ENCODE measurements at regions not wholly inside any gene's neighbourhood (a gene's known extent, or its start where the extent isn't known, plus 50 kb on each side); places are given as distances from the start of the nearest gene placed in this dataset.

DNA sequence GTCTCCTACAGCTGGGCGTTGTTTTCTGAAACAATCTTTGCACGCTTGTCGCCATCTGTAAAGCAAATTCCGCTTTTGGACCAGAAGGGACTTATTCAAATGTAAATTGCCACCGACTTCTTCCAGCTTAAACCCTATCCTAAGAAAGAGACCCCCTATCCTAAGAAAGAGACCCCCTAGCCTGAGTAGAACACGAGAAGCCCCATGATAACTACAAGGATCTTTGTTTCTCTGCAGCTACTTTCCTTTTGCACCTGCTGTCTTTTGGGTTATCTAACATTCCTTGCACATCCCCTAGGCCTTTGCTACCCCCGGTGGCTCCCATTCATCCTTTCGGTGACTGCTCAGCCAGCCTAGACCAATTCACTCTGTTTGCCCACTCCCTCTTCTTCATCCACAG lies 536.0 kb upstream of the PRKX start:
- no peaks in the 10 kb centered on the region for H3K36me3 ChIP-seq (ENCODE audit: control insufficient read depth in 4 of 4, insufficient read depth in 3 of 4, low read depth in 1 of 4, low read length in 3 of 4)
- H3K4me3 ChIP-seq (ENCODE audit: low read depth in 1 of 3, low read length in 3 of 3) = no peak overlapping the region
- peaks cover 0 to 2% (median 0%) of the 10 kb centered on the region in 4 donors for H3K27me3 ChIP-seq (ENCODE audit: control insufficient read depth in 4 of 4, insufficient read depth in 4 of 4, low read length in 3 of 4)
- TF ChIP-seq, protein P1, sequence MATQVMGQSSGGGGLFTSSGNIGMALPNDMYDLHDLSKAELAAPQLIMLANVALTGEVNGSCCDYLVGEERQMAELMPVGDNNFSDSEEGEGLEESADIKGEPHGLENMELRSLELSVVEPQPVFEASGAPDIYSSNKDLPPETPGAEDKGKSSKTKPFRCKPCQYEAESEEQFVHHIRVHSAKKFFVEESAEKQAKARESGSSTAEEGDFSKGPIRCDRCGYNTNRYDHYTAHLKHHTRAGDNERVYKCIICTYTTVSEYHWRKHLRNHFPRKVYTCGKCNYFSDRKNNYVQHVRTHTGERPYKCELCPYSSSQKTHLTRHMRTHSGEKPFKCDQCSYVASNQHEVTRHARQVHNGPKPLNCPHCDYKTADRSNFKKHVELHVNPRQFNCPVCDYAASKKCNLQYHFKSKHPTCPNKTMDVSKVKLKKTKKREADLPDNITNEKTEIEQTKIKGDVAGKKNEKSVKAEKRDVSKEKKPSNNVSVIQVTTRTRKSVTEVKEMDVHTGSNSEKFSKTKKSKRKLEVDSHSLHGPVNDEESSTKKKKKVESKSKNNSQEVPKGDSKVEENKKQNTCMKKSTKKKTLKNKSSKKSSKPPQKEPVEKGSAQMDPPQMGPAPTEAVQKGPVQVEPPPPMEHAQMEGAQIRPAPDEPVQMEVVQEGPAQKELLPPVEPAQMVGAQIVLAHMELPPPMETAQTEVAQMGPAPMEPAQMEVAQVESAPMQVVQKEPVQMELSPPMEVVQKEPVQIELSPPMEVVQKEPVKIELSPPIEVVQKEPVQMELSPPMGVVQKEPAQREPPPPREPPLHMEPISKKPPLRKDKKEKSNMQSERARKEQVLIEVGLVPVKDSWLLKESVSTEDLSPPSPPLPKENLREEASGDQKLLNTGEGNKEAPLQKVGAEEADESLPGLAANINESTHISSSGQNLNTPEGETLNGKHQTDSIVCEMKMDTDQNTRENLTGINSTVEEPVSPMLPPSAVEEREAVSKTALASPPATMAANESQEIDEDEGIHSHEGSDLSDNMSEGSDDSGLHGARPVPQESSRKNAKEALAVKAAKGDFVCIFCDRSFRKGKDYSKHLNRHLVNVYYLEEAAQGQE (IDR thresholded peaks at IDR 0.05) = no peak
- TF ChIP-seq TAF1 (conservative IDR thresholded peaks at IDR 0.05) (no peak), RAD21 (IDR thresholded peaks at IDR 0.05) (no peak)
- H3K9me3 ChIP-seq (ENCODE audit: control insufficient read depth in 4 of 4, low read length in 3 of 4) = no peaks in the 10 kb centered on the region
- 72% methylated on average over 8 of the region's 8 CpGs for WGBS
- peaks cover 0 to 2% (median 0%) of the 10 kb centered on the region in 4 donors for H3K4me1 ChIP-seq (ENCODE audit: control insufficient read depth in 4 of 4, insufficient read depth in 4 of 4, low read length in 3 of 4)
- H3K9ac ChIP-seq (ENCODE audit: low read depth in 1 of 2, low read length in 2 of 2) = no peak overlapping the region
- DNase-seq (ENCODE audit: low spot score) = no peak
- H3K27ac ChIP-seq (ENCODE audit: low read depth in 1 of 2, low read length in 2 of 2) = no peak overlapping the region

DNA sequence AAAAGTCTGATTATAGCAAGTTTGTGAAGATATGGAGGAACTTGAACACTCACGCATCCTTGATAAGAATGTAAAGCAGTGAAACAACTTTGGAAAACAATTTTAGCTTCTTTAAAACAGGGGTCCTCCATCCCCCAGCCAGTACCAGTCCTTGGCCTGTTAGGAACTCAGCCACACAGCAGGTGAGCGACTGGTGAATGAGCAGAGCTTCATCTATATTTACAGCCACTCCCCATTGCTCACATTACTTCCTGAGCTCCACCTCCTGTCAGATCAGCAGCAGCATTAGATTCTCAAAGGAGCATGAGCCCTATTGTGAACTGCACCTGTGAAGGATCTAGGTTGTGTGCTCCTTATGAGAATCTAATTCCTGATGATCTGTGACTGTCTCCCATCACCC lies 530.3 kb upstream of the PRKX start:
- WGBS = 74% methylated on average over 2 of the region's 2 CpGs
- H3K27me3 ChIP-seq (ENCODE audit: control insufficient read depth in 4 of 4, insufficient read depth in 4 of 4, low read length in 3 of 4) = no peaks in the 10 kb centered on the region
- no peak overlapping the region for H3K9ac ChIP-seq (ENCODE audit: low read depth in 1 of 2, low read length in 2 of 2)
- no peaks in the 10 kb centered on the region for H3K36me3 ChIP-seq (ENCODE audit: control insufficient read depth in 4 of 4, insufficient read depth in 3 of 4, low read depth in 1 of 4, low read length in 3 of 4)
- no peak overlapping the region for H3K4me3 ChIP-seq (ENCODE audit: low read depth in 1 of 3, low read length in 3 of 3)
- TF ChIP-seq RAD21 (IDR thresholded peaks at IDR 0.05) = no peak
- TF ChIP-seq, protein P1 (IDR thresholded peaks at IDR 0.05) = no peak
- TF ChIP-seq TAF1 (conservative IDR thresholded peaks at IDR 0.05) = no peak
- TF ChIP-seq, protein P2, sequence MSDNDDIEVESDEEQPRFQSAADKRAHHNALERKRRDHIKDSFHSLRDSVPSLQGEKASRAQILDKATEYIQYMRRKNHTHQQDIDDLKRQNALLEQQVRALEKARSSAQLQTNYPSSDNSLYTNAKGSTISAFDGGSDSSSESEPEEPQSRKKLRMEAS (IDR thresholded peaks at IDR 0.05) = no peak
- no peak for TF ChIP-seq FOXA1 (IDR thresholded peaks at IDR 0.05)
- TF ChIP-seq, protein P3, sequence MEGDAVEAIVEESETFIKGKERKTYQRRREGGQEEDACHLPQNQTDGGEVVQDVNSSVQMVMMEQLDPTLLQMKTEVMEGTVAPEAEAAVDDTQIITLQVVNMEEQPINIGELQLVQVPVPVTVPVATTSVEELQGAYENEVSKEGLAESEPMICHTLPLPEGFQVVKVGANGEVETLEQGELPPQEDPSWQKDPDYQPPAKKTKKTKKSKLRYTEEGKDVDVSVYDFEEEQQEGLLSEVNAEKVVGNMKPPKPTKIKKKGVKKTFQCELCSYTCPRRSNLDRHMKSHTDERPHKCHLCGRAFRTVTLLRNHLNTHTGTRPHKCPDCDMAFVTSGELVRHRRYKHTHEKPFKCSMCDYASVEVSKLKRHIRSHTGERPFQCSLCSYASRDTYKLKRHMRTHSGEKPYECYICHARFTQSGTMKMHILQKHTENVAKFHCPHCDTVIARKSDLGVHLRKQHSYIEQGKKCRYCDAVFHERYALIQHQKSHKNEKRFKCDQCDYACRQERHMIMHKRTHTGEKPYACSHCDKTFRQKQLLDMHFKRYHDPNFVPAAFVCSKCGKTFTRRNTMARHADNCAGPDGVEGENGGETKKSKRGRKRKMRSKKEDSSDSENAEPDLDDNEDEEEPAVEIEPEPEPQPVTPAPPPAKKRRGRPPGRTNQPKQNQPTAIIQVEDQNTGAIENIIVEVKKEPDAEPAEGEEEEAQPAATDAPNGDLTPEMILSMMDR (IDR thresholded peaks at IDR 0.05; ENCODE audit: low read depth, low read length, missing input control) = no peak
- TF ChIP-seq GABPA (IDR thresholded peaks at IDR 0.05 in 1 of 2, conservative IDR thresholded peaks at IDR 0.05 in 1 of 2) = no peak
- TF ChIP-seq HNF4G (IDR thresholded peaks at IDR 0.05) = no peak
- no peak for TF ChIP-seq HNF4A (conservative IDR thresholded peaks at IDR 0.05)
- TF ChIP-seq SP1 (IDR thresholded peaks at IDR 0.05) = no peak
- TF ChIP-seq RXRA (IDR thresholded peaks at IDR 0.05) = no peak
- no peak for TF ChIP-seq NR2F2 (IDR thresholded peaks at IDR 0.05)
- TF ChIP-seq, protein P4, sequence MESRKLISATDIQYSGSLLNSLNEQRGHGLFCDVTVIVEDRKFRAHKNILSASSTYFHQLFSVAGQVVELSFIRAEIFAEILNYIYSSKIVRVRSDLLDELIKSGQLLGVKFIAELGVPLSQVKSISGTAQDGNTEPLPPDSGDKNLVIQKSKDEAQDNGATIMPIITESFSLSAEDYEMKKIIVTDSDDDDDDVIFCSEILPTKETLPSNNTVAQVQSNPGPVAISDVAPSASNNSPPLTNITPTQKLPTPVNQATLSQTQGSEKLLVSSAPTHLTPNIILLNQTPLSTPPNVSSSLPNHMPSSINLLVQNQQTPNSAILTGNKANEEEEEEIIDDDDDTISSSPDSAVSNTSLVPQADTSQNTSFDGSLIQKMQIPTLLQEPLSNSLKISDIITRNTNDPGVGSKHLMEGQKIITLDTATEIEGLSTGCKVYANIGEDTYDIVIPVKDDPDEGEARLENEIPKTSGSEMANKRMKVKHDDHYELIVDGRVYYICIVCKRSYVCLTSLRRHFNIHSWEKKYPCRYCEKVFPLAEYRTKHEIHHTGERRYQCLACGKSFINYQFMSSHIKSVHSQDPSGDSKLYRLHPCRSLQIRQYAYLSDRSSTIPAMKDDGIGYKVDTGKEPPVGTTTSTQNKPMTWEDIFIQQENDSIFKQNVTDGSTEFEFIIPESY (IDR thresholded peaks at IDR 0.05) = no peak
- TF ChIP-seq, protein P5, sequence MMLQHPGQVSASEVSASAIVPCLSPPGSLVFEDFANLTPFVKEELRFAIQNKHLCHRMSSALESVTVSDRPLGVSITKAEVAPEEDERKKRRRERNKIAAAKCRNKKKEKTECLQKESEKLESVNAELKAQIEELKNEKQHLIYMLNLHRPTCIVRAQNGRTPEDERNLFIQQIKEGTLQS (IDR thresholded peaks at IDR 0.05) = no peak
- no peak for TF ChIP-seq EGR1 (IDR thresholded peaks at IDR 0.05; ENCODE audit: low read depth in 2 of 2)
- no peak for TF ChIP-seq JUND (IDR thresholded peaks at IDR 0.05)
- H3K9me3 ChIP-seq (ENCODE audit: control insufficient read depth in 4 of 4, low read length in 3 of 4) = peaks cover 0 to 19% (median 9%) of the 10 kb centered on the region in 4 donors
- DNase-seq (ENCODE audit: low spot score) = no peak
- H3K4me1 ChIP-seq (ENCODE audit: control insufficient read depth in 4 of 4, insufficient read depth in 4 of 4, low read length in 3 of 4) = no peaks in the 10 kb centered on the region
- no peak overlapping the region for H3K27ac ChIP-seq (ENCODE audit: low read depth in 1 of 2, low read length in 2 of 2)

Data from liver (tissue), 8 donors.